Neural cell (in vitro differentiated cells): ENCODE measurements at regions not wholly inside any gene's neighbourhood (a gene's known extent, or its start where the extent isn't known, plus 50 kb on each side); places are given as distances from the start of the nearest gene placed in this dataset.

ENCODE experiments used
- H2AFZ ChIP-seq: fragments of 200-600, 300-800 bp; sonication (generic), shearing (Covaris generic); 2 replicates; pipeline ENCODE4 v1.6.0; 2014; ENCODE audit warnings: low read depth, mild to moderate bottlenecking, antibody characterized with exemption, low read length, moderate library complexity
- H3F3A ChIP-seq: fragments of 200-600 bp; shearing (Covaris generic); 2 replicates; pipeline ENCODE4 v1.6.1; 2016; ENCODE audit warnings: mild to moderate bottlenecking, moderate library complexity, mixed read lengths, antibody characterized with exemption, low read length; ENCODE audit not compliant: insufficient read depth, poor library complexity, severe bottlenecking
- H3K27ac ChIP-seq: fragments of 200-600, 300-800 bp; sonication (generic), shearing (Covaris generic); 2 replicates; pipeline ENCODE4 v1.5.1; 2014; ENCODE audit warnings: mild to moderate bottlenecking, low read length, moderate library complexity
- H3K27me3 ChIP-seq: fragments of 300-800, 200-600 bp; sonication (generic), shearing (Covaris generic); 2 replicates; pipeline ENCODE4 v1.6.0; 2014; ENCODE audit warnings: mild to moderate bottlenecking, low read depth, low read length, moderate library complexity; ENCODE audit not compliant: insufficient read depth
- H3K36me3 ChIP-seq: fragments of 300-800, 200-600 bp; sonication (generic), shearing (Covaris generic); 2 replicates; pipeline ENCODE4 v1.5.1; 2014; ENCODE audit warnings: mild to moderate bottlenecking, antibody characterized with exemption, low read length, moderate library complexity; ENCODE audit not compliant: insufficient read depth
- H3K4me2 ChIP-seq: fragments of 300-800, 200-600 bp; sonication (generic), shearing (Covaris generic); 2 replicates; pipeline ENCODE4 v1.6.0; 2014; ENCODE audit warnings: mild to moderate bottlenecking, low read length
- H3K4me3 ChIP-seq: fragments of 300-800, 200-600 bp; sonication (generic), shearing (Covaris generic); 2 replicates; pipeline ENCODE4 v1.5.1; 2014; ENCODE audit warnings: mild to moderate bottlenecking, low read length, moderate library complexity
- H3K79me2 ChIP-seq: fragments of 200-600 bp; shearing (Covaris generic); replicated peaks from 2 replicates; pipeline ENCODE4 v1.6.0; 2014; ENCODE audit warnings: mild to moderate bottlenecking, low read length, moderate library complexity; ENCODE audit not compliant: insufficient read depth
- H3K9ac ChIP-seq: fragments of 300-800, 200-600 bp; sonication (generic), shearing (Covaris generic); 2 replicates; pipeline ENCODE4 v1.6.1; 2016; ENCODE audit warnings: mild to moderate bottlenecking, low read length, mixed read lengths
- H3K9me2 ChIP-seq: fragments of 200-600 bp; shearing (Covaris generic); 2 replicates; pipeline ENCODE4 v1.6.1; 2016; ENCODE audit warnings: mild to moderate bottlenecking, low read length, mixed read lengths; ENCODE audit not compliant: insufficient read depth
- H3K9me3 ChIP-seq: fragments of 200-600, 300-800 bp; sonication (generic), shearing (Covaris generic); 2 replicates; pipeline ENCODE4 v1.6.1; 2016; ENCODE audit warnings: mild to moderate bottlenecking, mixed run types, low read length, moderate library complexity, mixed read lengths
- H4K20me1 ChIP-seq: fragments of 200-600 bp; shearing (Covaris generic); 2 replicates; pipeline ENCODE4 v1.6.1; 2016; ENCODE audit warnings: mild to moderate bottlenecking, mixed run types; ENCODE audit not compliant: insufficient read depth
- EP300 ChIP-seq: fragments of 450-650 bp; conservative IDR thresholded peaks from 2 replicates; pipeline ENCODE4 v1.6.1; 2014; ENCODE audit warnings: antibody characterized with exemption, mild to moderate bottlenecking, moderate library complexity; ENCODE audit not compliant: poor library complexity, severe bottlenecking
- EZH2 ChIP-seq: fragments of 200-600, 300-800 bp; shearing (Covaris generic), sonication (generic); IDR thresholded peaks from 2 replicates; pipeline ENCODE4 v1.6.1; 2014; ENCODE audit warnings: antibody characterized with exemption, low read length, borderline replicate concordance, mild to moderate bottlenecking; ENCODE audit not compliant: insufficient read depth, poor library complexity, severe bottlenecking
- MXI1 ChIP-seq: fragments of 450-650 bp; conservative IDR thresholded peaks from 2 replicates; pipeline ENCODE4 v1.6.1; 2014; ENCODE audit warnings: antibody characterized with exemption, mild to moderate bottlenecking; ENCODE audit not compliant: poor library complexity, severe bottlenecking
- POLR2AphosphoS5 ChIP-seq: IDR thresholded peaks from 2 replicates; pipeline ENCODE4 v1.6.1; 2012
- RAD21 ChIP-seq: fragments of 450-650 bp; conservative IDR thresholded peaks from 2 replicates; pipeline ENCODE4 v1.6.1; 2014; ENCODE audit warnings: antibody characterized with exemption, mild to moderate bottlenecking, moderate library complexity
- SMC3 ChIP-seq: fragments of 450-650 bp; conservative IDR thresholded peaks from 2 replicates; pipeline ENCODE4 v1.6.1; 2014; ENCODE audit warnings: antibody characterized with exemption, mild to moderate bottlenecking, moderate library complexity; ENCODE audit not compliant: poor library complexity
- TAF1 ChIP-seq: IDR thresholded peaks from 2 replicates; pipeline ENCODE4 v1.6.1; 2012; ENCODE audit warnings: low read depth
- TF ChIP-seq, protein P1 (sequence below): fragments of 450-650 bp; IDR thresholded peaks from 2 replicates; pipeline ENCODE4 v1.5.1; 2014; ENCODE audit warnings: antibody characterized with exemption, mild to moderate bottlenecking, moderate library complexity; ENCODE audit not compliant: poor library complexity, severe bottlenecking
- TF ChIP-seq, protein P2 (sequence below): IDR thresholded peaks from 2 replicates; pipeline ENCODE4 v1.6.1; 2012; ENCODE audit warnings: borderline replicate concordance

DNA sequence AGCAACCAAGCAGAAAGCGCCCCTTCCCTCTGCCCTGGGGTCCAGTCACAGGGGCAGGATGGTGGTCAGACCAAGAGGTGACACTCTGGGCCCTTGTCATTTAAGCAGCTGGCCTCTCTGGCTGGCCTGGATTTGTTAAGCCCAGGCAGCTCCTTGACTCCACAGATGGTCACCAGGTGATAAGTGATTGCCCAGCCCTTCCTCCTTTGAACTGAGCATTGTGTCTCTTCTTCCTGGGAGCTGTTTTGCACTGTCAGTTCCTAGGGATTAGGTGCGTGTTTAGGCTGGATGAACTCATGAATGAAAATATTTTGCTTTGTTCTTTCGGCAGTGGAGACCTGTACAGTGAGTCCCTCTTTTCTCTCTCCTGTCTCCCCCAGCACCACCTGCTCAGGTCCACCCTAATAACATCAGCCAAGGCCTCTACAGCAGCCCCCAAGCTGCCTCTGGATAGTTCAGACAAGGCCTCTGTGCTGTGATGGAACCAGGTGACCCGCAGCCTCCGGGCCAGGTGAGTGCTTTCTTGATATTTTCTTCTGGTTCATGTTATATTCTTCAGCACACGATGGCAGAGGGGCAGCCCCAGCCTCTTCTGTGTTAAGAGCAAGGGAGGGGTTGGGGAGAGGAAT is 139.7 kb upstream of the PITX1 start:
- Histone ChIP-seq H4K20me1 (no peaks in the 10 kb centered on the region), H3K4me2 (no peak overlapping the region), H3F3A (no peaks in the 10 kb centered on the region), H3K27me3 (no peaks in the 10 kb centered on the region), H3K9ac (no peak overlapping the region), H3K9me2 (no peaks in the 10 kb centered on the region), H3K36me3 (no peaks in the 10 kb centered on the region), H2AFZ (no peak overlapping the region), H3K4me3 (no peak overlapping the region), H3K27ac (no peak overlapping the region), H3K79me2 (no peaks in the 10 kb centered on the region), H3K9me3 (no peaks in the 10 kb centered on the region)
- TF ChIP-seq, protein P1, sequence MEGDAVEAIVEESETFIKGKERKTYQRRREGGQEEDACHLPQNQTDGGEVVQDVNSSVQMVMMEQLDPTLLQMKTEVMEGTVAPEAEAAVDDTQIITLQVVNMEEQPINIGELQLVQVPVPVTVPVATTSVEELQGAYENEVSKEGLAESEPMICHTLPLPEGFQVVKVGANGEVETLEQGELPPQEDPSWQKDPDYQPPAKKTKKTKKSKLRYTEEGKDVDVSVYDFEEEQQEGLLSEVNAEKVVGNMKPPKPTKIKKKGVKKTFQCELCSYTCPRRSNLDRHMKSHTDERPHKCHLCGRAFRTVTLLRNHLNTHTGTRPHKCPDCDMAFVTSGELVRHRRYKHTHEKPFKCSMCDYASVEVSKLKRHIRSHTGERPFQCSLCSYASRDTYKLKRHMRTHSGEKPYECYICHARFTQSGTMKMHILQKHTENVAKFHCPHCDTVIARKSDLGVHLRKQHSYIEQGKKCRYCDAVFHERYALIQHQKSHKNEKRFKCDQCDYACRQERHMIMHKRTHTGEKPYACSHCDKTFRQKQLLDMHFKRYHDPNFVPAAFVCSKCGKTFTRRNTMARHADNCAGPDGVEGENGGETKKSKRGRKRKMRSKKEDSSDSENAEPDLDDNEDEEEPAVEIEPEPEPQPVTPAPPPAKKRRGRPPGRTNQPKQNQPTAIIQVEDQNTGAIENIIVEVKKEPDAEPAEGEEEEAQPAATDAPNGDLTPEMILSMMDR, result no peak

DNA sequence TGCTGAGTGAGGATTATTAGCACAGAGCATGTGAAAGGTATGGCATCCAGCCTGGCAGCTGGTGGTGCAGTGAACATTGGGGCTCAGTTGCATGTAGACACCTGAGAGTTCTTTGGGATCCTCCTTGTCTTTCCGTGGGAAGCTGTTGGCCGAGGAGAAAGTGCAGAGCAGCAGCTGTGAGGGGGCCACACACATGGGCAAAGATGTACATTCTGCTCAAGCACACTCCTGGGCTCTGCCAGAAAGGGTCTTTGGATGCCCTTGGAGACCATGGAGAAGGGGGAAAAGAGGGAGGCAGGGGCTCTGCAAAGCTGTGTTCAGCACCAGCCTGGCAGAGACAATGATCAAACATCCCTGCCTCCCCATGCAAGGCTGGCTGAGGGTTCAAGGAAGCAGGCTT is 138.7 kb upstream of the PITX1 start:
- H3K79me2 ChIP-seq, result no peaks in the 10 kb centered on the region
- no peak overlapping the region for H3K4me2 ChIP-seq
- H3K9me2 ChIP-seq, result no peaks in the 10 kb centered on the region
- H3F3A ChIP-seq, result no peaks in the 10 kb centered on the region
- H4K20me1 ChIP-seq, result no peaks in the 10 kb centered on the region
- TF ChIP-seq, protein P2, sequence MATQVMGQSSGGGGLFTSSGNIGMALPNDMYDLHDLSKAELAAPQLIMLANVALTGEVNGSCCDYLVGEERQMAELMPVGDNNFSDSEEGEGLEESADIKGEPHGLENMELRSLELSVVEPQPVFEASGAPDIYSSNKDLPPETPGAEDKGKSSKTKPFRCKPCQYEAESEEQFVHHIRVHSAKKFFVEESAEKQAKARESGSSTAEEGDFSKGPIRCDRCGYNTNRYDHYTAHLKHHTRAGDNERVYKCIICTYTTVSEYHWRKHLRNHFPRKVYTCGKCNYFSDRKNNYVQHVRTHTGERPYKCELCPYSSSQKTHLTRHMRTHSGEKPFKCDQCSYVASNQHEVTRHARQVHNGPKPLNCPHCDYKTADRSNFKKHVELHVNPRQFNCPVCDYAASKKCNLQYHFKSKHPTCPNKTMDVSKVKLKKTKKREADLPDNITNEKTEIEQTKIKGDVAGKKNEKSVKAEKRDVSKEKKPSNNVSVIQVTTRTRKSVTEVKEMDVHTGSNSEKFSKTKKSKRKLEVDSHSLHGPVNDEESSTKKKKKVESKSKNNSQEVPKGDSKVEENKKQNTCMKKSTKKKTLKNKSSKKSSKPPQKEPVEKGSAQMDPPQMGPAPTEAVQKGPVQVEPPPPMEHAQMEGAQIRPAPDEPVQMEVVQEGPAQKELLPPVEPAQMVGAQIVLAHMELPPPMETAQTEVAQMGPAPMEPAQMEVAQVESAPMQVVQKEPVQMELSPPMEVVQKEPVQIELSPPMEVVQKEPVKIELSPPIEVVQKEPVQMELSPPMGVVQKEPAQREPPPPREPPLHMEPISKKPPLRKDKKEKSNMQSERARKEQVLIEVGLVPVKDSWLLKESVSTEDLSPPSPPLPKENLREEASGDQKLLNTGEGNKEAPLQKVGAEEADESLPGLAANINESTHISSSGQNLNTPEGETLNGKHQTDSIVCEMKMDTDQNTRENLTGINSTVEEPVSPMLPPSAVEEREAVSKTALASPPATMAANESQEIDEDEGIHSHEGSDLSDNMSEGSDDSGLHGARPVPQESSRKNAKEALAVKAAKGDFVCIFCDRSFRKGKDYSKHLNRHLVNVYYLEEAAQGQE, result no peak
- TF ChIP-seq RAD21, result no peak
- no peak for TF ChIP-seq SMC3
- no peak for TF ChIP-seq EZH2
- TF ChIP-seq, protein P1, result no peak
- no peak for TF ChIP-seq POLR2AphosphoS5
- TF ChIP-seq TAF1, result no peak
- TF ChIP-seq EP300, result no peak
- no peak for TF ChIP-seq MXI1
- H2AFZ ChIP-seq, result no peak overlapping the region
- H3K27ac ChIP-seq, result no peak overlapping the region
- no peaks in the 10 kb centered on the region for H3K27me3 ChIP-seq
- no peak overlapping the region for H3K9ac ChIP-seq
- no peak overlapping the region for H3K4me3 ChIP-seq
- H3K9me3 ChIP-seq, result no peaks in the 10 kb centered on the region
- H3K36me3 ChIP-seq, result no peaks in the 10 kb centered on the region
